ENCODE measurements at regions not wholly inside any gene's neighbourhood (a gene's known extent, or its start where the extent isn't known, plus 50 kb on each side); places are given as distances from the start of the nearest gene placed in this dataset.

GRCh38 chr5:174205939-174206338, 160.4 kb downstream of the NSG2 start:
- no peak for TF ChIP-seq POLR2A (IDR thresholded peaks at IDR 0.05; ENCODE audit: extremely low read depth, insufficient read length)
- no peak for TF ChIP-seq CTCF (IDR thresholded peaks at IDR 0.05; ENCODE audit: low read depth, low read length)
- TF ChIP-seq MAX (IDR thresholded peaks at IDR 0.05; ENCODE audit: low read depth, low read length), result no peak
- no peak for TF ChIP-seq MYC (IDR thresholded peaks at IDR 0.05; ENCODE audit: low read depth, low read length)
